Astrocyte of the cerebellum (primary cell): ENCODE measurements at regions not wholly inside any gene's neighbourhood (a gene's known extent, or its start where the extent isn't known, plus 50 kb on each side); places are given as distances from the start of the nearest gene placed in this dataset.
"Not testable (repeated sequence)": the region's sequence is repeated elsewhere in the genome, so short reads cannot be mapped to it uniquely, and the experiment has no call there.

ENCODE experiments used
- DNase-seq: peaks from one replicate; pipeline ENCODE4 v3.0.0-alpha.2; 2011; ENCODE audit warnings: low read depth
- H3K4me3 ChIP-seq: 2 replicates; pipeline ENCODE4 v1.5.1; 2011; ENCODE audit warnings: mild to moderate bottlenecking, low read depth, low read length, moderate library complexity
- in situ Hi-C: cut with HindIII; loops from 2 replicates; pipeline ENCODE4 v1.10.0; 2017; ENCODE audit warnings: low sequenced_read_pairs
- TF ChIP-seq, protein P1 (sequence below): IDR thresholded peaks from 2 replicates; pipeline ENCODE4 v1.5.1; 2012; ENCODE audit warnings: low read length, low read depth, moderate library complexity, mild to moderate bottlenecking; ENCODE audit errors: missing control alignments

- no peak overlapping the region for H3K4me3 ChIP-seq
- TF ChIP-seq, protein P1, sequence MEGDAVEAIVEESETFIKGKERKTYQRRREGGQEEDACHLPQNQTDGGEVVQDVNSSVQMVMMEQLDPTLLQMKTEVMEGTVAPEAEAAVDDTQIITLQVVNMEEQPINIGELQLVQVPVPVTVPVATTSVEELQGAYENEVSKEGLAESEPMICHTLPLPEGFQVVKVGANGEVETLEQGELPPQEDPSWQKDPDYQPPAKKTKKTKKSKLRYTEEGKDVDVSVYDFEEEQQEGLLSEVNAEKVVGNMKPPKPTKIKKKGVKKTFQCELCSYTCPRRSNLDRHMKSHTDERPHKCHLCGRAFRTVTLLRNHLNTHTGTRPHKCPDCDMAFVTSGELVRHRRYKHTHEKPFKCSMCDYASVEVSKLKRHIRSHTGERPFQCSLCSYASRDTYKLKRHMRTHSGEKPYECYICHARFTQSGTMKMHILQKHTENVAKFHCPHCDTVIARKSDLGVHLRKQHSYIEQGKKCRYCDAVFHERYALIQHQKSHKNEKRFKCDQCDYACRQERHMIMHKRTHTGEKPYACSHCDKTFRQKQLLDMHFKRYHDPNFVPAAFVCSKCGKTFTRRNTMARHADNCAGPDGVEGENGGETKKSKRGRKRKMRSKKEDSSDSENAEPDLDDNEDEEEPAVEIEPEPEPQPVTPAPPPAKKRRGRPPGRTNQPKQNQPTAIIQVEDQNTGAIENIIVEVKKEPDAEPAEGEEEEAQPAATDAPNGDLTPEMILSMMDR: no peak
- in situ Hi-C loops: no loop called here
- no peak for DNase-seq
These were observed 459.5 kb downstream of the EPM2A start for GRCh38 chr6:145275787-145276186.

GRCh38 chr6:145276756-145277155 is 458.6 kb downstream of the EPM2A start:
- TF ChIP-seq, protein P1: no peak
- in situ Hi-C loops: no loop called here
- no peak for DNase-seq
- H3K4me3 ChIP-seq: no peak overlapping the region

- no peak for DNase-seq
- H3K4me3 ChIP-seq: no peak overlapping the region
- in situ Hi-C loops: no loop called here
- TF ChIP-seq, protein P1: no peak
These were observed 457.8 kb downstream of the EPM2A start for GRCh38 chr6:145277358-145278086.

DNA sequence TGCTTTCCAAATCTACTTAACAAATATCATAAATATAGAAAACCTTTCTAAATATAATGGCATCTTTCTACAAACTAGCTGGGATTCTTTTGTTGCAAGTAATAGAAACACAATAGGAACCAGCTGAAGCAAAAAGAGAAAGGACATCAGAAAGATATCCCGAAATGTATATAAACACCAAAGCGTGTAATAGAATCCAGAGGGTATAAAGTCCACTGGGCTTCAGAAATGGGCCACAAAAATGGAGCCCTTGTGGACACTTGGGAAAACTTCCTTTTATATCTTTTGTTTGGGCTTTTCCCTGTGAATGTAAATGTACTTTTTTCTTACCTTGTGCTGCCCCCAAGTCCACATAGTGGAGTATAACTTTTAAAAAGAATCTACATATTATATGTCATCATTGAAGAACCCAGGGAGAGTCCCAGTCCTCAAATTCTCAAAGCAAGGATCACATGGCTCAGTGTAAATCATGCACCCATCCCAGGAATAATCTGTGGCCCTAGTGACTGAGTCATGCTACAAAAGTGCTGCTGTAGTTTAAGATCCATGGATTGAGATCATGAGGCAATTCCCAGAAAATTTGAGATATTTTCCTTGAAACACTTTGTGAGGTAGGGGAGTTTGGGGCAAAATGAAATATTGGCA is 457.0 kb downstream of the EPM2A start:
- in situ Hi-C loops: no loop called here
- TF ChIP-seq, protein P1: no peak
- no peak overlapping the region for H3K4me3 ChIP-seq
- DNase-seq: no peak

DNA sequence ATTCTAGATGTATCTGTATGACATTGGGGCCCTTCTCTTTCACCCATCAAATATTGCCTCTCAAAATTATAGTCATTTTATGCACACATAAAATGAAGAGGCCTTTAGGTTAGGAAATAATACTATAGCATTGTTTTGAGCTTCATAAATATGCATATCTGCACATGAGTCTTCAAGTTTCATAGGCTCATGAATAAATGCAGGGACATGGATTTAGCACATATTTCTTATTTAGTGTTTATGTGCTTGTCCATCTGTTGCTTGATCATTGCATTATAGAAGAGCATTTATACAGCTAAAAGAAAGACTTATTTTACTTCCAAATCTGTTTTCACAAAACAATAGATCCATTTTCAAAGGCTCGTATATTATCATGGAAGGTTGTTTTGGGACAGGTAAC is 455.8 kb downstream of the EPM2A start:
- H3K4me3 ChIP-seq: no peak overlapping the region
- in situ Hi-C loops: no loop called here
- TF ChIP-seq, protein P1: no peak
- DNase-seq: no peak

DNA sequence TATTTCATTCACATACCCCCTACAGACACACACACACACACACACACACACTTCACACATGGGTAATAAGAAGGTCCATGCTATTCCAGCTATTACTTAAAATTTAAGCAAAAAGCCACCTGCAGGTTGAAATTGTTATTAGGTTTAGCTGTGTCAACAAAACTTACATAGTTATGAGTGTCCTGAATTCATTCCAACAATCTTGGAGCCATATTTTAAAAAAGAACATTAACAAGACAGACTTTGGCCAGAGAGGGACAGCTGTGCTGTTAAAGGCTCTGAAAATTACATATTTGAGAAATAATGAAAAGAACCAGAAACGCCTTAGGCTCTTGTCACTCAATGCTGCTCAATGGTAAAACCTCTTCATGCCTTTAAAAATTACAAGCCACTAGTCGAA is 455.3 kb downstream of the EPM2A start:
- TF ChIP-seq, protein P1: no peak
- no peak for DNase-seq
- no peak overlapping the region for H3K4me3 ChIP-seq
- in situ Hi-C loops: no loop called here

DNA sequence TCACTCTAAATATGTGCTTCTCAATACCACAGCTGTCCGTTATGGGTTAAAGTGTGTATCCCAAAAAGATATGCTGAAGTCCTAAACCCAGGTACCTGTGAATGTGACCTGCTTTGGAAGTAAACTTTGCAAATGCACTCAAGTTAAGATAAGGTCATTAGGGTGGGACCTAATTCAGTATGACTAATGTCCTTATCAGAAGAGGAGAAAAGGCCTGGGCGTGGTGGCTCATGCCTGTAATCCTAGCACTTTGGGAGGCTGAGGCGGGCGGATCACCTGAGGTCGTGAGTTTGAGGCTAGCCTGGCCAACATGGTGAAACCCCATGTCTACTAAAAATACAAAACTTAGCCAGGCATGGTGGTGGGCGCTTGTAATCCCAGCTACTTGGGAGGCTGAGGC is 452.1 kb downstream of the EPM2A start:
- DNase-seq, in situ Hi-C loops: not testable (repeated sequence)

More for the DNA sequence above, 452.1 kb downstream of the EPM2A start:
- H3K4me3 ChIP-seq: not testable (repeated sequence)
